ENCODE measurements at regions not wholly inside any gene's neighbourhood (a gene's known extent, or its start where the extent isn't known, plus 50 kb on each side); places are given as distances from the start of the nearest gene placed in this dataset.

DNA sequence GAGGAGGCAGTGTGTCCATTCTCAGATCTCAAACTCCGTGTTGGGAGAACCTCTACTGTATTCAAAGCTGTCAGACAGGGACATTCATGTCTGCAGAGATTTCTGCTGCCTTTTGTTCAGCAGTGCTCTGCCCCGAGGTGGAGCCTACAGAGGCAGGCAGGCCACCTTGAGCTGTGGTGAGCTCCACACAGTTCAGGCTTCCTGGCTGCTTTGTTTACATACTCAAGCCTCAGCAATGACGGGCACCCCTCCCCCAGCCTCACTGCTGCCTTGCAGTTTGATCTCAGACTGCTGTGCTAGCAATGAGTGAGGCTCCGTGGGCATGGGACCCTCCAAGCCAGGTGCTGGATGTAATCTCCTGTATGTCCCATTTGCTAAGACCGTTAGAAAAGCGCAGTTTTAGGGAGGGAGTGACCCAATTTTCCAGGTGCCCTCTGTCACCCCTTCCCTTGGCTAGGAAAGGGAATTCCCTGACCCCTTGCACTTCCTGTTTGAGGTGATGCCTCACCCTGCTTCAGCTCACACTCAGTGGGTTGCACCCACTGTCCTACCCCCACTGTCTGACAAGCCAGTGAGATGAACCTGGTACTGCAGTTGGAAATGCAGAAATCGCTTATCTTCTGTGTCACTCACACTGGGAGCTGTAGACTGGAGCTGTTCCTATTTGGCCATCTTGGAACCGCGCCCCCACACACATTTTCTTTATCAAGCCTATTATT is 458.9 kb upstream of the HSFY2 start:
- H3K4me1 Mint-ChIP-seq (ENCODE audit: low read depth): no peaks in the 10 kb centered on the region
- H3K9me3 Mint-ChIP-seq: no peaks in the 10 kb centered on the region
- no peak overlapping the region for H3K27ac Mint-ChIP-seq
- no peak overlapping the region for H3K4me3 Mint-ChIP-seq
- no peaks in the 10 kb centered on the region for H3K27me3 Mint-ChIP-seq
- intact Hi-C loops (cut with micrococcal nuclease): no loop called here
- no peaks in the 10 kb centered on the region for H3K36me3 Mint-ChIP-seq (ENCODE audit: low read depth)

DNA sequence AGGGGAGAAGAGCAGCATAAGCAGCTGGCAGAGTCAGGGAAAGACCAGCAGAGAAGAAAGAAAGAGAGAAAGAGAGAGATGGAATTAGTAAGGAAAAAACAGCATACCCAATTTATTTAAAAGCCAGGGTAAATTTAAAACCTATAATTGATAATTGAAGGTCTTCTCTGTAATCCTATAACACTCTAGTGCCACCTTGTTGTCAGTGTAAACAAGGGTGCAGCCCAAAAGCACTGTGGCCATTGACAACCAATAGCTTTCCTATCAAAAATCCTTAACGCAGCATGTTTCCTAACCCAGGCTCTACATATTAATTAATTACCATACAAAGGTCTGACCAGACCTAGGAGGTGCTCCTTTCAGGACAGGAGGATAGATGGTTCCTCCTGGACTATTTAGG is 447.2 kb upstream of the HSFY2 start:
- H3K9me3 Mint-ChIP-seq: no peaks in the 10 kb centered on the region
- no peak overlapping the region for H3K27ac Mint-ChIP-seq
- intact Hi-C loops (cut with micrococcal nuclease): no loop called here
- H3K27me3 Mint-ChIP-seq: no peaks in the 10 kb centered on the region
- no peak overlapping the region for H3K4me3 Mint-ChIP-seq
- no peaks in the 10 kb centered on the region for H3K36me3 Mint-ChIP-seq (ENCODE audit: low read depth)
- no peaks in the 10 kb centered on the region for H3K4me1 Mint-ChIP-seq (ENCODE audit: low read depth)

DNA sequence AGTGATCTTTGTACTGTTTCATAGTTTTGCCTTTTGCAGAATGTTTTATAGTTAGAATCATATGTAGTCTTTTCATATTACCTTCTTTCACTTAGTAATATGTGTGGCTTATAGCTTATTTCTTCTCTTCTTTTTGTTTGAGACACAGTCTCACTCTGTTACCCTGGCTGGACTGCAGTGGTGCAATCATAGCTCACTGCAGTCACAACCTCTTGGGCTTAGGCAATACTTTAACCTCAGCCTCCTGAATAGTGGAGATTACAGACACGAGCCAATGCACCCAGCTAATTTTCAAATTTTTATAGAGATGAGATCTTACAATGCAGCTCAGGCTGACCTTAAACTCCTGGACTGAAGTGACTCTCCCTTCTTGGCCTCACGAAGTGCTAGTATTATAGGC is 435.4 kb upstream of the HSFY2 start:
- intact Hi-C loops (cut with micrococcal nuclease): no loop called here
- Mint-ChIP-seq H3K36me3 (ENCODE audit: low read depth) (no peaks in the 10 kb centered on the region), H3K9me3 (no peaks in the 10 kb centered on the region), H3K4me3 (no peak overlapping the region), H3K4me1 (ENCODE audit: low read depth) (no peaks in the 10 kb centered on the region), H3K27me3 (no peaks in the 10 kb centered on the region), H3K27ac (no peak overlapping the region)

DNA sequence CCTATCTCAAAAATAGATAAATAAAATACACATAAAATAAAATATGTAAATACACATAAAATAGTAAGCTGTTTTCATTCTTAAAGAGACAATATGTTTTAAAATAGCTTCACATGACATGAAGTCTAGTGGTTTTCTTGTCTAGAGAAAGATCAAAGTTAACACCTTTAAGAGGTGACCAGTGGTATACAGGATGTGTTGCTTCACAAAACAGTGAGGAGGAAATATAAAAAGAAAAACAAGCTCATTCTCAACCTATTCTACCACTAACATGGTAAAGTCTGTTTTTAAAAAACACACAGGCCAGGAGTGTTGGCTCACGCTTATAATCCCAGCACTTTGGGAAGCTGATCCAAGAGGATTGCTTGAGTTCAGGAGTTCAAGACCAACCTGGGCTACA is 433.5 kb upstream of the HSFY2 start:
- Mint-ChIP-seq H3K36me3 (ENCODE audit: low read depth) (no peaks in the 10 kb centered on the region), H3K9me3 (no peaks in the 10 kb centered on the region), H3K4me3 (no peak overlapping the region), H3K27me3 (no peaks in the 10 kb centered on the region), H3K4me1 (ENCODE audit: low read depth) (no peaks in the 10 kb centered on the region), H3K27ac (no peak overlapping the region)
- intact Hi-C loops (cut with micrococcal nuclease): no loop called here

DNA sequence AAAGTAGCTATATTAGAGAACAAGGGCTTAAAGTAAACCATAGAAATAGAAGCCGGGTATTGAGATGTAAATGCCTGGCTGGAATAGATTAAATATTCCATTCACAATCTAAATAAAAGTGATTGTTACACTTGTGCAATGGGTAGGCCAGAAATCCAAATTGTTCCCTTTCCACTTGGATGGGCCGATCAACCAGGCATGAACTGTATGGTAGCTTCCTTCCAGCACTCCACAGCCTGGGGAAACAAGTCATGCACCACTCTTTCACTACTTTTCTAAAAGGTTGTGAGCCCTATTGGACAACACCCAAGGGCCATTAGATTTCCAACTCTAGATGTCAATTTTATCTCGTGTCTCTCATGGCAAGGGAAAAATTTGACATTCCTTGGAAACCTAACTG is 407.3 kb upstream of the HSFY2 start:
- Mint-ChIP-seq H3K4me1 (ENCODE audit: low read depth) (no peaks in the 10 kb centered on the region), H3K9me3 (peaks cover 20% of the 10 kb centered on the region), H3K27ac (no peak overlapping the region), H3K4me3 (no peak overlapping the region), H3K36me3 (ENCODE audit: low read depth) (no peaks in the 10 kb centered on the region), H3K27me3 (no peaks in the 10 kb centered on the region)
- intact Hi-C loops (cut with micrococcal nuclease): no loop called here

DNA sequence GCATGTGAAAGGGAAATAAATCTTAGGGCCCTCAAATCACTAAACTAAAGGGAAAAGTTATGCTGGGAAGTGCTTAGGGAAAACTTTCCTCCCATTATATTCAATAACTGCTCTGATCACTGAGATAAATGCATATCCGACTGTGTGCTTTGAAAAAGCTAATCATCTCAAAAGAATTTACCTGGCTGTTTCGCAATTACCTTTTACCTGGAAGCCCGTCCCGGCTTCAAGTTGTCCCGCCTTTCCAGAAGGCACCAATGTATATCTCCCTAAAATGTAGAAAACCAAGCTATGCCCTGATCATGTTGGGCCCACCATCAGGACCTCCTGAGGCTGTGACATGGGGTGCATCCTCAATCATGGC is 394.6 kb upstream of the HSFY2 start:
- no peaks in the 10 kb centered on the region for H3K27me3 Mint-ChIP-seq
- no peak overlapping the region for H3K27ac Mint-ChIP-seq
- H3K9me3 Mint-ChIP-seq: no peaks in the 10 kb centered on the region
- H3K4me3 Mint-ChIP-seq: no peak overlapping the region
- H3K4me1 Mint-ChIP-seq (ENCODE audit: low read depth): no peaks in the 10 kb centered on the region
- no peaks in the 10 kb centered on the region for H3K36me3 Mint-ChIP-seq (ENCODE audit: low read depth)
- intact Hi-C loops (cut with micrococcal nuclease): no loop called here

DNA sequence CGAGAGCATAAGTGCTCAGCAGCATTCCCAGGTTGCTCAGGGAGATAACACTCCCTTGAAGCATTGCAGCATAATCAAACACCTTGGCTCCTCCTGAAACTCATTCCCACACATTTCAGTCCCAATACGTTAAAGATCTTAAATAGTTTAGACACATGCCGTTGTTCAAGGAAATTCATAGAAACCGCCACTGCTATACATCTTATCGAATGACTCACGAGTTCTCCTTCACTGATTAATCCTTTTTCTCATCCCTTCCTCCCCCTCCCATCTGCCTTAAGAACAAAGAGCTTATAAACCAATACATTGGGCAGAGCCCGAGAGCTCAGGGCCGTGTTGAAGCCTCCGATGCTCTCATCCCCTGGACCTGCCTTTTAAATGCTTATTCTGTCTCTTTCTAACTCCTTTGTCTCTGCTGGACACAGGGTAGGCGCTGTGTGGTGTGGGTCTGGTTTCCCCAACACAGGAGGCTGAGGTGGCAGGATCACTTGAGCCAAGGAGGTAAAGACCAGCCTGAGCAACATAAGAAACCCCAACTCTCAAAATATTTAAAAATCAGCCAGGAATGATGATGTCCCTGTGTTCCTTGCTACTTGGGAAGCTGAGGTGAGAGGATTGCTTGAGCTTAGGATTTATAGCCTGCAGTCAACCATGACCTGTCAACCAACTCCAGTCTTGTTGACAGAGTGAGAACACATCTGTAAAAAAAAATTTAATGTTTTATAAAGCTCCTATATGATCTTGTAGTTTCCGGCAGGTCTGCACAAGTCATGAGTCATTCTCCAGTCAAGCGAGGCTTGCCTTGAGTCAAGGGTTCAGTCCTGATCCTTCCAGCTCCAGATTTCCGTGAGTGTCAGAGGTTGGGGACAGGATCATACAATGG is 394.0 kb upstream of the HSFY2 start:
- Mint-ChIP-seq H3K27ac (no peak overlapping the region), H3K9me3 (no peaks in the 10 kb centered on the region), H3K4me1 (ENCODE audit: low read depth) (no peaks in the 10 kb centered on the region), H3K27me3 (no peaks in the 10 kb centered on the region), H3K36me3 (ENCODE audit: low read depth) (no peaks in the 10 kb centered on the region), H3K4me3 (no peak overlapping the region)
- intact Hi-C loops (cut with micrococcal nuclease): no loop called here

DNA sequence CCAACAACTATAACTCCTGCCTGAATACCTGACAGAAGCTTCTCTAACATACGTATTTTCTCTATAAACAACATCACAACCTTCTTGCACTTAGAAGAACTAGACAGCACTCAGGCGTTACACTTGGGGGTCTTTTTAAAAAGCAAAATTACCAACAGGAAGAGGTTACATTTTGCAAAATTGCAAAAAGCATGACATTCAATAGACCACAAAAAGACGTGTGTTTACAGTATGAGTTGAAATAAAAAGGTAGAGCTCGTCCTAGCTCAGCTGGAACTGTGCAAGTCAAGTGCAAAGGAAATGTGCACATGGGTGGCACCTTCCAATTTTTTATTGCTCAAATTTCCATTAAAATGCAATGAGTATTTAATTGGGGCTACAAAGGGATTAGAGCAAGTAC is 375.2 kb upstream of the HSFY2 start:
- intact Hi-C loops (cut with micrococcal nuclease): no loop called here
- Mint-ChIP-seq H3K4me1 (ENCODE audit: low read depth) (no peaks in the 10 kb centered on the region), H3K9me3 (no peaks in the 10 kb centered on the region), H3K27me3 (no peaks in the 10 kb centered on the region), H3K4me3 (no peak overlapping the region), H3K27ac (no peak overlapping the region), H3K36me3 (ENCODE audit: low read depth) (no peaks in the 10 kb centered on the region)

DNA sequence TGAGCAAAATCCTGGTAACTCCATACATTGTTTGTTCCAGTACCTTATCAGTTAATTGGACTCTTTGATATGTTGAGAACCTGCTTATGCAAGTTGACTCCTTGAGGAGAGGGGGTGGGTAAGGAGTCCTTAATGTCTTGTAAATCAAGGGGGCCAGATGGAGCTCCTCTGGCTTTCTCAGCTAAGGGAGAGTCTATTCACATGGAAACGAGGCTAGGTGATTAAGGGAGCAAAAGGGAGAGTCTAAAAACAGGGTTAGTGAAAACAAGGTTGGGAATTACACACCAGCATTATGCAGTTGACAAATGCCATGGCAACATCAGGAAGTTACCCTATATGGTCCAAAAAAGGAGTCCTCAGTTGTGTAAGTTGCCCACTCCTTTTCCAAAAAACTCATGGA is 372.8 kb upstream of the HSFY2 start:
- intact Hi-C loops (cut with micrococcal nuclease): no loop called here
- H3K9me3 Mint-ChIP-seq: no peaks in the 10 kb centered on the region
- no peaks in the 10 kb centered on the region for H3K36me3 Mint-ChIP-seq (ENCODE audit: low read depth)
- no peaks in the 10 kb centered on the region for H3K27me3 Mint-ChIP-seq
- no peaks in the 10 kb centered on the region for H3K4me1 Mint-ChIP-seq (ENCODE audit: low read depth)
- H3K27ac Mint-ChIP-seq: no peak overlapping the region
- no peak overlapping the region for H3K4me3 Mint-ChIP-seq

DNA sequence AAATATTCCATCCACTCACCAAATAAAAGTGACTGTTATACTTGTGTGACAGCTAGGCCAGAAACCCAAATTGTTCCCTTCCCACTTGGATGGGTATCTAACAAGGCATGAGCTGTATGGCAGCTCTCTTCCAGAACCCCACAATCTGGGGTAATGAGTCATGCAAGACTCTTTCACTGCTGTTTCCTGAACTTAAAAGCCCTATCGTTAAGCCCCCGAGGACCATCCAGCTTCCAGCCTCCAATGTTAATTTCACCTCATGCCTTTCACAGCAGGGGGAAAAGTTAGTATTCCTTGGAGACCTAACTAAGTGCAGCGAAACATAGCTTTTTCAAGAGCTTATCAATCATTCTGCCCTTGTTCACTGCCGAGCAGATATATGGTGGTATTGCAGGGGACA is 368.6 kb upstream of the HSFY2 start:
- H3K9me3 Mint-ChIP-seq: peaks cover 9% of the 10 kb centered on the region
- no peak overlapping the region for H3K27ac Mint-ChIP-seq
- H3K4me3 Mint-ChIP-seq: no peak overlapping the region
- no peaks in the 10 kb centered on the region for H3K36me3 Mint-ChIP-seq (ENCODE audit: low read depth)
- intact Hi-C loops (cut with micrococcal nuclease): no loop called here
- H3K27me3 Mint-ChIP-seq: no peaks in the 10 kb centered on the region
- H3K4me1 Mint-ChIP-seq (ENCODE audit: low read depth): no peaks in the 10 kb centered on the region

DNA sequence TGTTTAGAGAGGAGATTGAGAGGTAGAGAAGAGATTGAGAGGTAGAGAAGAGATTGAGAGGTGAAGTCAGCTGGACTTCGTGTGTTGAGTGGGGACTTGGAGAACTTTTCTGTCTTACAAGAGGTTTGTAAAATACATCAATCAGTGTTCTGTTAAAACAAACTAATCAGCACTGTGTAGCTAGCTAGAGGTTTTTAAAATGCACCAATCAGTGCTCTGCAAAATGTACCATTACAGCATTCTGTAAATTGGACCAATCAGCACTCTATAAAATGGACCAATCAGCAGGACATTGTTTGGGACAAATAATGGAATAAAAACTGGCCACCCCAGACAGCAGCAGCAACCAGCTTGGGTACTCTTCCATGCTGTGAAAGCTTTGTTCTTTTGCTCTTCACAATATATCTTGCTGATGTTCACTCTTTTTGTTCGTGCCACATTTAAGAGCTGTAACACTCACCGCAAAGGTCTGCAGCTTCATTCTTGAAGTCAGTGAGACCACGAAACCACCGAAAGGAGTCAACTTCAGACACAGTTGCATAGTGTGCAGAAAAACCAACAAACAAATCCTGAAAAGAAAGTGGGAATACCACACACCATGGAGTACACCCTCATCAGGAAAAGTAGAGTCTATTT is 366.9 kb upstream of the HSFY2 start:
- intact Hi-C loops (cut with micrococcal nuclease): no loop called here
- H3K9me3 Mint-ChIP-seq: peaks cover 9% of the 10 kb centered on the region
- H3K27ac Mint-ChIP-seq: no peak overlapping the region
- no peaks in the 10 kb centered on the region for H3K36me3 Mint-ChIP-seq (ENCODE audit: low read depth)
- no peaks in the 10 kb centered on the region for H3K27me3 Mint-ChIP-seq
- no peaks in the 10 kb centered on the region for H3K4me1 Mint-ChIP-seq (ENCODE audit: low read depth)
- H3K4me3 Mint-ChIP-seq: no peak overlapping the region

DNA sequence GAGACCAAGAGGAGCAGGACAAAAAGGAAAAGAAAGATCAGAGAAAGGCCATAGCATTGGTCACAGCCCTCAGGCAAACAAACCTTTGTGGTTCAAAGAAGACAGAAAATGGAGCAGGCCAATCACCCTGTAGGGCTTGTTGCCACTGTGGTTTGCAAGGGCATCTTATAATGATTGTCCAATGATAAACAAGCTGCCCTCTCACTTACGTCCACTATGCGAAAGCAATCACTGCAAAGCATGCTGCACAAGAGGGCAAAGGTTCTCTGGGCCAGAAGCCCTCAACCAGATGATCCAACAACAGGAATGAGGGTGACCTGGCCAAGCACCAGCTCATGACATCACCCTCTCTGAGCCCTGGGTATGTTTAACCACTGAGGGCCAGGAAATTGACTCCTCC is 360.9 kb upstream of the HSFY2 start:
- Mint-ChIP-seq H3K27me3 (no peaks in the 10 kb centered on the region), H3K4me1 (ENCODE audit: low read depth) (no peaks in the 10 kb centered on the region), H3K4me3 (no peak overlapping the region), H3K27ac (no peak overlapping the region), H3K36me3 (ENCODE audit: low read depth) (no peaks in the 10 kb centered on the region), H3K9me3 (peaks cover 9% of the 10 kb centered on the region)
- intact Hi-C loops (cut with micrococcal nuclease): no loop called here

DNA sequence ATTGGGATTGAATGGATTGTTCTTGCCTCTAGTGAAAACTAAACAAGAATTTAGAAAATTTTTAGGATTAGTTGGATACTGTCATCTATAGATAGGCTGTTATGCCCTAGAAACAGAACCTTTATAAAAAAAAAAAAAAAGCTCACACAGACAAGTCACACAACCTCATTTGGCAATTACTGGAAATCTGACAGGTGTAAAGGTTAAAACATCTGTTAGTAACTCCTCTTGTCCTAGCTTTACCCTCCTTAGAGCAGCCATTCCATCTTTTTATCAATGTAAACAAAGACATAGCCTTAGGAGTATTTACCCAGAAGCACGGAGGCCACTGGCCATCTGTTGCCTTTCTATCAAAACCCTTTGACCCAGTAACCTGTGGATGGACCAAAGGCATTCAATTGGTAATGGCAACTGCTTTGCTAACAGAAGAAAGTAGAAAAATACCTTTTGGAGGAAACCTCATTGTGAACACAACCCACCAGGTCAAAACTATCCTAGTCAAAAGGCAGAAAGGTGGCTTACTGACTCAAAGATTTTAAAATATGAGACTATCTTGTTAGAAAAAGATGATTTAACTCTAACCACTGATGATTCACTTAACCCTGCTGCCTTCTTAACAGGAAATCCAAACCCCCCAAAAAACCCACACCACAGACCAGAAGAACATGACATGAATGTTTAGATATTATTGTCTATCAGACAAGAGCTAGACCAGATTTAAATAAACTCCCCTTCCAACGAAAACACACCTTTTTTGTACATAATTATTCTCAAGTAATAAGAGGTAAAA is 357.2 kb upstream of the HSFY2 start:
- no peaks in the 10 kb centered on the region for H3K27me3 Mint-ChIP-seq
- intact Hi-C loops (cut with micrococcal nuclease): no loop called here
- no peak overlapping the region for H3K4me3 Mint-ChIP-seq
- H3K9me3 Mint-ChIP-seq: no peaks in the 10 kb centered on the region
- H3K4me1 Mint-ChIP-seq (ENCODE audit: low read depth): peaks cover 5% of the 10 kb centered on the region
- H3K36me3 Mint-ChIP-seq (ENCODE audit: low read depth): no peaks in the 10 kb centered on the region
- no peak overlapping the region for H3K27ac Mint-ChIP-seq

DNA sequence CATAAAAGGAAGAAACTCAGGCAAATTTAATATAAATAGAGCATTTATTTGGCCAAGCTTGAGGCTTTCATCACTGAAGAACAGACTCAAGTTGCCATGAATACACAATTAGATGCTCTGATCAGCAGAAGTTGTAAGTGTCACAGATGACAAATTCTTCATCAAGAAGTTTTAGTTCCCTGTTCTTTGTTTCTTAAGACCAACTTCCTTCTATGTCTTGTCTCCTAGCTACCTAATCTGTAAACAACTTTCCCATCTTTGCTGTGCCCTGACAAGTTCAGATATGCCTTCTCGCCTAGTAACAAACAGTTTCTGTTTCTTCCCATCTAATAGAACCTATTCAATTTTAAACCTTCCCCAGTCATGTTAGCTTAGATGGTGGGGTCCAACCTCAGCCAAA is 353.4 kb upstream of the HSFY2 start:
- H3K27ac Mint-ChIP-seq: no peak overlapping the region
- H3K4me3 Mint-ChIP-seq: no peak overlapping the region
- H3K36me3 Mint-ChIP-seq (ENCODE audit: low read depth): no peaks in the 10 kb centered on the region
- no peaks in the 10 kb centered on the region for H3K27me3 Mint-ChIP-seq
- H3K9me3 Mint-ChIP-seq: no peaks in the 10 kb centered on the region
- H3K4me1 Mint-ChIP-seq (ENCODE audit: low read depth): peaks cover 5% of the 10 kb centered on the region
- intact Hi-C loops (cut with micrococcal nuclease): no loop called here

All from dendritic cell treated with granulocyte-macrophage colony-stimulating factor and Interleukin-4, amounts not matched to agents 40 ng/mL and 50 ng/mL, for 4 days (primary cell).